ENCODE measurements at regions not wholly inside any gene's neighbourhood (a gene's known extent, or its start where the extent isn't known, plus 50 kb on each side); places are given as distances from the start of the nearest gene placed in this dataset.

- TF ChIP-seq REST (IDR thresholded peaks at IDR 0.05; ENCODE audit: low read depth, low read length) = no peak
- no peak for TF ChIP-seq FOXJ3 (CRISPR knock-in tag; IDR thresholded peaks at IDR 0.05)
Observed at GRCh38 chr20:7723284-7723683, 217.0 kb downstream of the HAO1 start (continued).

GRCh38 chr20:7728338-7728737, 211.9 kb downstream of the HAO1 start:
- H4K20me1 ChIP-seq (ENCODE audit: insufficient read depth) = no peaks in the 10 kb centered on the region
- DNase-seq = no peak
- CTCF ChIA-PET = no interaction called here
- H3K9me2 ChIP-seq = no peaks in the 10 kb centered on the region
- TF ChIP-seq USF2 (IDR thresholded peaks at IDR 0.05; ENCODE audit: borderline replicate concordance, low read depth, low read length) = no peak
- TF ChIP-seq FOXM1 (IDR thresholded peaks at IDR 0.05; ENCODE audit: low read depth) = no peak
- TF ChIP-seq RXRA (IDR thresholded peaks at IDR 0.05; ENCODE audit: borderline replicate concordance, low read depth) = no peak
- no peak for TF ChIP-seq EP300 (IDR thresholded peaks at IDR 0.05; ENCODE audit: borderline replicate concordance in 1 of 2, low read depth in 1 of 2, low read length in 1 of 2)
- TF ChIP-seq EZH2phosphoT487 (IDR thresholded peaks at IDR 0.05; ENCODE audit: borderline replicate concordance, low read depth) = no peak
- no peak for TF ChIP-seq NRF1 (IDR thresholded peaks at IDR 0.05; ENCODE audit: low read depth, low read length)
- TF ChIP-seq SIN3A (IDR thresholded peaks at IDR 0.05; ENCODE audit: borderline replicate concordance, low read depth, low read length) = no peak
- no peak for TF ChIP-seq RFX5 (IDR thresholded peaks at IDR 0.05; ENCODE audit: low read length)
- no peak for TF ChIP-seq RCOR1 (IDR thresholded peaks at IDR 0.05; ENCODE audit: low read length)
- TF ChIP-seq ELF1 (IDR thresholded peaks at IDR 0.05) = no peak
- no peak for TF ChIP-seq PBX3 (IDR thresholded peaks at IDR 0.05)
- no peak for TF ChIP-seq MXI1 (IDR thresholded peaks at IDR 0.05; ENCODE audit: low read depth, low read length)
- no peak for TF ChIP-seq CHD2 (IDR thresholded peaks at IDR 0.05; ENCODE audit: low read length, partially characterized antibody)
- TF ChIP-seq SMC3 (IDR thresholded peaks at IDR 0.05; ENCODE audit: low read depth, low read length) = no peak
- H2AFZ ChIP-seq (ENCODE audit: low read depth) = no peak overlapping the region
- no peaks in the 10 kb centered on the region for H3K36me3 ChIP-seq (replicated peaks in 1 of 2; ENCODE audit: control insufficient read depth in 1 of 2, insufficient read depth in 2 of 2, low read length in 1 of 2)
- H3K27ac ChIP-seq (ENCODE audit: low read depth in 2 of 2, low read length in 1 of 2) = no peak overlapping the region
- no peaks in the 10 kb centered on the region for H3K4me1 ChIP-seq (ENCODE audit: control insufficient read depth in 1 of 2, insufficient read depth in 2 of 2, low read depth in 1 of 2, low read length in 1 of 2)
- H3K27me3 ChIP-seq (ENCODE audit: insufficient read depth) = no peaks in the 10 kb centered on the region
- no peaks in the 10 kb centered on the region for H3K9me3 ChIP-seq
- H3F3A ChIP-seq (replicated peaks; ENCODE audit: insufficient read depth) = no peaks in the 10 kb centered on the region
- POLR2A ChIA-PET = no interaction called here
- H3K79me2 ChIP-seq (ENCODE audit: insufficient read depth) = no peaks in the 10 kb centered on the region
- H3K4me3 ChIP-seq (ENCODE audit: low read depth in 2 of 2, low read length in 1 of 2) = no peak overlapping the region
- no peak overlapping the region for H3K9ac ChIP-seq
- no peak overlapping the region for H3K4me2 ChIP-seq
